ENCODE measurements at regions not wholly inside any gene's neighbourhood (a gene's known extent, or its start where the extent isn't known, plus 50 kb on each side); places are given as distances from the start of the nearest gene placed in this dataset.
"Not testable (repeated sequence)": the region's sequence is repeated elsewhere in the genome, so short reads cannot be mapped to it uniquely, and the experiment has no call there.

GRCh38 chrX:27336466-27337091 lies 126.6 kb downstream of the PPP4R3C start:
- DNase-seq (ENCODE audit: low read depth), result peak; percentile 31
- H3K4me3 ChIP-seq (replicated peaks; ENCODE audit: low read depth, low read length), result no peak overlapping the region
- peak; percentile 68 for TF ChIP-seq CTCF (IDR thresholded peaks at IDR 0.05; ENCODE audit: low read length, missing control alignments)

GRCh38 chrX:27321632-27322031 lies 141.5 kb downstream of the PPP4R3C start:
- TF ChIP-seq CTCF (IDR thresholded peaks at IDR 0.05; ENCODE audit: low read length, missing control alignments), result no peak
- DNase-seq (ENCODE audit: low read depth), result no peak
- H3K4me3 ChIP-seq (replicated peaks; ENCODE audit: low read depth, low read length), result no peak overlapping the region

- TF ChIP-seq CTCF (IDR thresholded peaks at IDR 0.05; ENCODE audit: low read length, missing control alignments), result no peak
- no peak overlapping the region for H3K4me3 ChIP-seq (replicated peaks; ENCODE audit: low read depth, low read length)
- peak; percentile 2 for DNase-seq (ENCODE audit: low read depth)
Observed at GRCh38 chrX:27309406-27309805, 153.7 kb downstream of the PPP4R3C start.

GRCh38 chrX:27307546-27307945 lies 155.6 kb downstream of the PPP4R3C start:
- no peak overlapping the region for H3K4me3 ChIP-seq (replicated peaks; ENCODE audit: low read depth, low read length)
- no peak for DNase-seq (ENCODE audit: low read depth)
- no peak for TF ChIP-seq CTCF (IDR thresholded peaks at IDR 0.05; ENCODE audit: low read length, missing control alignments)

- not testable (repeated sequence) for H3K4me3 ChIP-seq (replicated peaks; ENCODE audit: low read depth, low read length); DNase-seq (ENCODE audit: low read depth)
Observed at GRCh38 chrX:27292552-27292951, 170.6 kb downstream of the PPP4R3C start.

- DNase-seq (ENCODE audit: low read depth), result no peak
- H3K4me3 ChIP-seq (replicated peaks; ENCODE audit: low read depth, low read length), result no peak overlapping the region
- no peak for TF ChIP-seq CTCF (IDR thresholded peaks at IDR 0.05; ENCODE audit: low read length, missing control alignments)
Observed at GRCh38 chrX:27276751-27277150, 186.4 kb downstream of the PPP4R3C start.

- no peak overlapping the region for H3K4me3 ChIP-seq (replicated peaks; ENCODE audit: low read depth, low read length)
- DNase-seq (ENCODE audit: low read depth), result no peak
- no peak for TF ChIP-seq CTCF (IDR thresholded peaks at IDR 0.05; ENCODE audit: low read length, missing control alignments)
Observed at GRCh38 chrX:27254656-27255055, 208.5 kb downstream of the PPP4R3C start.

Data from fibroblast of pulmonary artery (primary cell).